Adrenal gland (tissue), 5 donors: ENCODE measurements at regions not wholly inside any gene's neighbourhood (a gene's known extent, or its start where the extent isn't known, plus 50 kb on each side); places are given as distances from the start of the nearest gene placed in this dataset.
"Not testable (repeated sequence)": the region's sequence is repeated elsewhere in the genome, so short reads cannot be mapped to it uniquely, and the experiment has no call there.

Experiments used
- POLR2A ChIP-seq, 2 donors: fragments of 450-650 bp; IDR thresholded peaks; one replicate each; pipeline ENCODE4 v1.6.1; 2017; ENCODE audit warnings: antibody characterized with exemption in 2 of 2, mild to moderate bottlenecking in 2 of 2, moderate library complexity in 1 of 2
- TF ChIP-seq, protein P1 (sequence below), 6 experiments: fragments of 450-650 bp in 4 of 6; fragments of 200-600 bp in 2 of 6; sonication (generic) in 1 of 6; IDR thresholded peaks; 1 replicate in 5 of 6; 2 replicates in 1 of 6; pipeline versions ENCODE4 v1.5.1 to v1.8.0; 2016 to 2021; ENCODE audit warnings: antibody characterized with exemption in 6 of 6, mild to moderate bottlenecking in 2 of 6, moderate library complexity in 1 of 6
- donor health status: DM: no; HTN: no; CAD: no.

DNA sequence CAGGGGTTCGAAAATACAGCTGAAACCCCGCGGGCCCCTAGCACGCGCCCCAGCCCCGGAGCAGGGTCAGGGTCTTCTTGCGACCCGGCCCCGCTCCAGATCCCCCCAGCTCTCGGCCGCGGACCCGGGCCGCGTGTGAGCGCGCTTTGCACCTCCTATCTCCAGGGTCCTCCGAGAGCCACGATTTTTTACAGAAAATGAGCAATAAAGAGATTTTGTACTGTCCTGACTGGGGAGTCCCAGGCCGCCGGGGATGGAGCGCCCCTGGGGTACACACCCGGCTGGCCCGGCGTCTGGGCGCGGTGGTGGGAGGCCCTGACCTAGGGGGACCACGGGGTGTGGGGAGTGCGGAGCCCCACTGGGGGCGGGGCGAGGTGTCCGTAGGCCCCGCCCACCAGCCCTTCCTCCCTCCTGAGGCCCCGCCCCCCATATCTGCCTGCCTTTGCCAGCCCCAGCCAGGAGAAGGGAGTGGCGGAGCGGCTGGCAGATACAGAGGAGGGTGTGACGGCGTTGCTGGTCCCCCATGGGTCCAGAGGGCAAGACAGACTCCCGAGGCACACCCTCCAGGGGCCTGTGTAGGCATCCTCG lies 92.7 kb upstream of the HMX1 start:
- TF ChIP-seq, protein P1, sequence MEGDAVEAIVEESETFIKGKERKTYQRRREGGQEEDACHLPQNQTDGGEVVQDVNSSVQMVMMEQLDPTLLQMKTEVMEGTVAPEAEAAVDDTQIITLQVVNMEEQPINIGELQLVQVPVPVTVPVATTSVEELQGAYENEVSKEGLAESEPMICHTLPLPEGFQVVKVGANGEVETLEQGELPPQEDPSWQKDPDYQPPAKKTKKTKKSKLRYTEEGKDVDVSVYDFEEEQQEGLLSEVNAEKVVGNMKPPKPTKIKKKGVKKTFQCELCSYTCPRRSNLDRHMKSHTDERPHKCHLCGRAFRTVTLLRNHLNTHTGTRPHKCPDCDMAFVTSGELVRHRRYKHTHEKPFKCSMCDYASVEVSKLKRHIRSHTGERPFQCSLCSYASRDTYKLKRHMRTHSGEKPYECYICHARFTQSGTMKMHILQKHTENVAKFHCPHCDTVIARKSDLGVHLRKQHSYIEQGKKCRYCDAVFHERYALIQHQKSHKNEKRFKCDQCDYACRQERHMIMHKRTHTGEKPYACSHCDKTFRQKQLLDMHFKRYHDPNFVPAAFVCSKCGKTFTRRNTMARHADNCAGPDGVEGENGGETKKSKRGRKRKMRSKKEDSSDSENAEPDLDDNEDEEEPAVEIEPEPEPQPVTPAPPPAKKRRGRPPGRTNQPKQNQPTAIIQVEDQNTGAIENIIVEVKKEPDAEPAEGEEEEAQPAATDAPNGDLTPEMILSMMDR (IDR thresholded peaks at IDR 0.05): not testable (repeated sequence)
- TF ChIP-seq POLR2A (IDR thresholded peaks at IDR 0.05): not testable (repeated sequence)
